SK-N-SH treated with all-trans-retinoic acid at 6 μM for 48 hours (cell line): ENCODE measurements at regions not wholly inside any gene's neighbourhood (a gene's known extent, or its start where the extent isn't known, plus 50 kb on each side); places are given as distances from the start of the nearest gene placed in this dataset.

ENCODE experiments used
- ARNTL ChIP-seq: fragments of 450-650 bp; formaldehyde crosslinking; IDR thresholded peaks from 2 replicates; pipeline ENCODE4 v1.5.0; 2020; ENCODE audit warnings: low read depth, mild to moderate bottlenecking, moderate library complexity, borderline replicate concordance
- CREB5 ChIP-seq: fragments of 250-450 bp; sonication (Bioruptor Pico); IDR thresholded peaks from 2 replicates; pipeline ENCODE4 v1.5.1; 2020; ENCODE audit warnings: low read depth, mild to moderate bottlenecking, moderate library complexity
- CSRNP3 ChIP-seq: fragments of 250-450 bp; sonication (Bioruptor Pico); IDR thresholded peaks from 2 replicates; pipeline ENCODE4 v1.5.1; 2021; ENCODE audit warnings: mild to moderate bottlenecking, moderate library complexity
- ISL1 ChIP-seq: fragments of 250-450 bp; sonication (Bioruptor Pico); IDR thresholded peaks from 2 replicates; pipeline ENCODE4 v2.1.2; 2022; ENCODE audit warnings: mild to moderate bottlenecking, moderate library complexity
- RARB ChIP-seq: fragments of 250-450 bp; sonication (Bioruptor Pico); IDR thresholded peaks from 2 replicates; pipeline ENCODE4 v1.8.0; 2021; ENCODE audit warnings: mild to moderate bottlenecking, moderate library complexity
- ZC3H10 ChIP-seq: fragments of 250-450 bp; sonication (Bioruptor Pico); IDR thresholded peaks from 2 replicates; pipeline ENCODE4 v1.5.1; 2021; ENCODE audit warnings: mild to moderate bottlenecking, moderate library complexity
- ZFP3 ChIP-seq: fragments of 250-450 bp; sonication (Bioruptor Pico); IDR thresholded peaks from 2 replicates; pipeline ENCODE4 v1.5.0; 2020; ENCODE audit warnings: mild to moderate bottlenecking, moderate library complexity
- ZNF8 ChIP-seq: fragments of 450-650 bp; formaldehyde crosslinking; IDR thresholded peaks from 2 replicates; pipeline ENCODE4 v1.5.0; 2020; ENCODE audit warnings: mild to moderate bottlenecking, moderate library complexity

GRCh38 chr11:130761560-130762220 is 154.6 kb downstream of the SNX19 start:
- TF ChIP-seq CSRNP3 (CRISPR knock-in tag): no peak
- TF ChIP-seq RARB (CRISPR knock-in tag): no peak
- TF ChIP-seq ARNTL (CRISPR knock-in tag): no peak
- no peak for TF ChIP-seq CREB5 (CRISPR knock-in tag)
- TF ChIP-seq ZC3H10 (CRISPR knock-in tag): no peak
- no peak for TF ChIP-seq ZFP3 (CRISPR knock-in tag)
- TF ChIP-seq ISL1 (CRISPR knock-in tag): no peak
- TF ChIP-seq ZNF8 (CRISPR knock-in tag): no peak
